HepG2 (cell line): ENCODE measurements at regions not wholly inside any gene's neighbourhood (a gene's known extent, or its start where the extent isn't known, plus 50 kb on each side); places are given as distances from the start of the nearest gene placed in this dataset.

Experiments used
- CAMTA2 ChIP-seq: sonication (generic); formaldehyde crosslinking; IDR thresholded peaks from 2 replicates; pipeline ENCODE4 v1.4.0; 2020; ENCODE audit warnings: mild to moderate bottlenecking, missing genetic modification reagents, borderline replicate concordance
- CTCF ChIP-seq: sonication (generic); formaldehyde crosslinking; IDR thresholded peaks from 2 replicates; pipeline ENCODE4 v1.5.0; 2020; ENCODE audit warnings: mild to moderate bottlenecking, missing genetic modification reagents, moderate library complexity
- EZH2 ChIP-seq: conservative IDR thresholded peaks from 2 replicates; pipeline ENCODE4 v1.6.1; 2012; ENCODE audit warnings: mild to moderate bottlenecking, low read depth, low read length, moderate library complexity
- HHEX ChIP-seq: IDR thresholded peaks from 2 replicates; pipeline ENCODE4 v1.6.1; 2016; ENCODE audit warnings: control low read depth
- HNF4G ChIP-seq, 2 experiments: sonication (generic) in 1 of 2; formaldehyde crosslinking in 1 of 2; IDR thresholded peaks; 2 replicates each; pipeline versions ENCODE4 v1.4.0 to v1.6.1; 2011 to 2020; ENCODE audit warnings: borderline replicate concordance in 2 of 2, low read depth in 2 of 2, mild to moderate bottlenecking in 2 of 2, low read length in 1 of 2, missing genetic modification reagents in 1 of 2, moderate library complexity in 1 of 2
- MTA3 ChIP-seq: sonication (generic); formaldehyde crosslinking; IDR thresholded peaks from 2 replicates; pipeline ENCODE4 v1.4.0; 2020; ENCODE audit warnings: missing genetic modification reagents
- NFIC ChIP-seq: IDR thresholded peaks from 2 replicates; pipeline ENCODE4 v1.6.1; 2012; ENCODE audit warnings: mild to moderate bottlenecking, low read length, inconsistent platforms
- SIN3A ChIP-seq: IDR thresholded peaks from 2 replicates; pipeline ENCODE4 v1.6.1; 2011; ENCODE audit warnings: low read depth, mild to moderate bottlenecking, control low read depth, low read length, borderline replicate concordance
- ZBTB1 ChIP-seq: sonication (generic); formaldehyde crosslinking; IDR thresholded peaks from 2 replicates; pipeline ENCODE4 v1.4.0; 2020; ENCODE audit warnings: missing genetic modification reagents, borderline replicate concordance
- ZBTB33 ChIP-seq: sonication (generic); formaldehyde crosslinking; IDR thresholded peaks from 2 replicates; pipeline ENCODE4 v1.4.0; 2020; ENCODE audit warnings: missing genetic modification reagents
- ZNF232 ChIP-seq: sonication (generic); formaldehyde crosslinking; IDR thresholded peaks from 2 replicates; pipeline ENCODE4 v1.4.0; 2020; ENCODE audit warnings: missing genetic modification reagents, borderline replicate concordance
- ZNF350 ChIP-seq: sonication (generic); formaldehyde crosslinking; IDR thresholded peaks from 2 replicates; pipeline ENCODE4 v1.4.0; 2020; ENCODE audit warnings: mild to moderate bottlenecking, low read depth, missing genetic modification reagents, borderline replicate concordance
- ZNF407 ChIP-seq: sonication (generic); formaldehyde crosslinking; IDR thresholded peaks from one replicate; pipeline ENCODE4 v1.5.1; 2020; ENCODE audit warnings: mild to moderate bottlenecking, missing genetic modification reagents; ENCODE audit errors: not compliant biosample characterization
- ZNF644 ChIP-seq: IDR thresholded peaks from 2 replicates; pipeline ENCODE4 v1.6.1; 2016; ENCODE audit warnings: low read depth

GRCh38 chr4:131006388-131006787 is 1910.4 kb downstream of the C4orf33 start:
- no peak for TF ChIP-seq ZNF407 (CRISPR knock-in tag)
- TF ChIP-seq ZNF350, result no peak
- no peak for TF ChIP-seq SIN3A
- TF ChIP-seq HHEX (CRISPR knock-in tag), result no peak
- TF ChIP-seq MTA3 (CRISPR knock-in tag), result no peak
- TF ChIP-seq HNF4G (IDR thresholded peaks at IDR 0.05; ENCODE audit: borderline replicate concordance, low read depth, low read length), result no peak
- no peak for TF ChIP-seq HNF4G (CRISPR knock-in tag; IDR thresholded peaks at IDR 0.05; ENCODE audit: borderline replicate concordance, low read depth)
- TF ChIP-seq ZNF232, result no peak
- no peak for TF ChIP-seq ZNF644 (CRISPR knock-in tag)
- no peak for TF ChIP-seq CTCF (CRISPR knock-in tag)
- TF ChIP-seq ZBTB1 (CRISPR knock-in tag), result no peak
- TF ChIP-seq ZBTB33, result no peak
- TF ChIP-seq NFIC, result no peak
- TF ChIP-seq CAMTA2, result no peak
- no peak for TF ChIP-seq EZH2
